ENCODE measurements at regions not wholly inside any gene's neighbourhood (a gene's known extent, or its start where the extent isn't known, plus 50 kb on each side); places are given as distances from the start of the nearest gene placed in this dataset.

- Histone ChIP-seq H3K4me3 (ENCODE audit: low read depth, low read length) (no peak overlapping the region), H3K36me3 (ENCODE audit: control insufficient read depth, insufficient read depth, low read length) (no peaks in the 10 kb centered on the region), H3K27me3 (ENCODE audit: control insufficient read depth, insufficient read depth, low read length) (no peaks in the 10 kb centered on the region)
- DNase-seq (ENCODE audit: low read depth): no peak
- no peak for TF ChIP-seq CTCF (IDR thresholded peaks at IDR 0.05; ENCODE audit: insufficient read depth, low read length, severe bottlenecking)
- no peak for FAIRE-seq
Measured at GRCh38 chr2:160934263-160934662, 226.0 kb upstream of the TANK start.

- FAIRE-seq (no peak), DNase-seq (ENCODE audit: low read depth) (no peak)
- no peaks in the 10 kb centered on the region for H3K27me3 ChIP-seq (ENCODE audit: control insufficient read depth, insufficient read depth, low read length)
- H3K36me3 ChIP-seq (ENCODE audit: control insufficient read depth, insufficient read depth, low read length): no peaks in the 10 kb centered on the region
- TF ChIP-seq CTCF (IDR thresholded peaks at IDR 0.05; ENCODE audit: insufficient read depth, low read length, severe bottlenecking): no peak
- no peak overlapping the region for H3K4me3 ChIP-seq (ENCODE audit: low read depth, low read length)
Measured at GRCh38 chr2:160934991-160935390, 225.2 kb upstream of the TANK start.

- no peaks in the 10 kb centered on the region for H3K27me3 ChIP-seq (ENCODE audit: control insufficient read depth, insufficient read depth, low read length)
- no peaks in the 10 kb centered on the region for H3K36me3 ChIP-seq (ENCODE audit: control insufficient read depth, insufficient read depth, low read length)
- H3K4me3 ChIP-seq (ENCODE audit: low read depth, low read length): no peak overlapping the region
- FAIRE-seq (no peak), DNase-seq (ENCODE audit: low read depth) (peak; percentile 29)
- TF ChIP-seq CTCF (IDR thresholded peaks at IDR 0.05; ENCODE audit: insufficient read depth, low read length, severe bottlenecking): no peak
Measured at GRCh38 chr2:160936044-160936806, 224.0 kb upstream of the TANK start.

GRCh38 chr2:160940271-160940670 is 220.0 kb upstream of the TANK start:
- Histone ChIP-seq H3K36me3 (ENCODE audit: control insufficient read depth, insufficient read depth, low read length) (no peaks in the 10 kb centered on the region), H3K27me3 (ENCODE audit: control insufficient read depth, insufficient read depth, low read length) (no peaks in the 10 kb centered on the region), H3K4me3 (ENCODE audit: low read depth, low read length) (no peak overlapping the region)
- no peak for TF ChIP-seq CTCF (IDR thresholded peaks at IDR 0.05; ENCODE audit: insufficient read depth, low read length, severe bottlenecking)
- FAIRE-seq: no peak
- DNase-seq (ENCODE audit: low read depth): no peak

GRCh38 chr2:160940699-160941098 is 219.5 kb upstream of the TANK start:
- Histone ChIP-seq H3K36me3 (ENCODE audit: control insufficient read depth, insufficient read depth, low read length) (no peaks in the 10 kb centered on the region), H3K4me3 (ENCODE audit: low read depth, low read length) (no peak overlapping the region), H3K27me3 (ENCODE audit: control insufficient read depth, insufficient read depth, low read length) (no peaks in the 10 kb centered on the region)
- peak; percentile 74 for DNase-seq (ENCODE audit: low read depth)
- FAIRE-seq: no peak
- TF ChIP-seq CTCF (IDR thresholded peaks at IDR 0.05; ENCODE audit: insufficient read depth, low read length, severe bottlenecking): no peak

Data from bronchial epithelial cell (primary cell).